ENCODE measurements at regions not wholly inside any gene's neighbourhood (a gene's known extent, or its start where the extent isn't known, plus 50 kb on each side); places are given as distances from the start of the nearest gene placed in this dataset.
"Not testable (repeated sequence)": the region's sequence is repeated elsewhere in the genome, so short reads cannot be mapped to it uniquely, and the experiment has no call there.

DNA sequence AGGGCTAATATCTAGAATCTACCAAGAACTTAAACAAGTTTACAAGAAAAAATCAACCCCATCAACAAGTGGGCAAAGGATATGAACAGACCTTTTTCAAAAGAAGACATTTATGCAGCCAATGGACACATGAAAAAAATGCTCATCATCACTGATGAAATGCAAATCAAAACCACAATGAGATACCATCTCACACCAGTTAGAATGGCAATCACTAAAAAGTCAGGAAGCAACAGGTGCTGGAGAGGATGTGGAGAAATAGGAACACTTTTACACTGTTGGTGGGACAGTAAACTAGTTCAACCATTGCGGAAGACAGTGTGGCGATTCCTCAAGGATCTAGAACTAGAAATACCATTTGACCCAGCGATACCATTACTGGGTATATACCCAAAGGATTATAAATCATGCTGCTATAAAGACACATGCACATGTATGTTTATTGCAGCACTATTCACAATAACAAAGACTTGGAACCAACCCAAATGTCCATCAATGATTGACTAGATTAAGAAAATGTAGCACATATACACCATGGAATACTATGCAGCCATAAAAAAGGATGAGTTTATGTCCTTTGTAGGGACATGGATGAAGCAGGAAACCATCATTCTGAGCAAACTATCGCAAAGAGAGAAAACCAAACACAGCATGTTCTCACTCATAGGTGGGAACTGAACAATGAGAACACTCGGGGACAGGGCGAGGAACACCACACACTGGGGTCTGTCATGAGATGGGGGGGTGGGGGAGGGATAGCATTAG is 1267.9 kb upstream of the ZEB2 start:
- TF ChIP-seq, protein P1, sequence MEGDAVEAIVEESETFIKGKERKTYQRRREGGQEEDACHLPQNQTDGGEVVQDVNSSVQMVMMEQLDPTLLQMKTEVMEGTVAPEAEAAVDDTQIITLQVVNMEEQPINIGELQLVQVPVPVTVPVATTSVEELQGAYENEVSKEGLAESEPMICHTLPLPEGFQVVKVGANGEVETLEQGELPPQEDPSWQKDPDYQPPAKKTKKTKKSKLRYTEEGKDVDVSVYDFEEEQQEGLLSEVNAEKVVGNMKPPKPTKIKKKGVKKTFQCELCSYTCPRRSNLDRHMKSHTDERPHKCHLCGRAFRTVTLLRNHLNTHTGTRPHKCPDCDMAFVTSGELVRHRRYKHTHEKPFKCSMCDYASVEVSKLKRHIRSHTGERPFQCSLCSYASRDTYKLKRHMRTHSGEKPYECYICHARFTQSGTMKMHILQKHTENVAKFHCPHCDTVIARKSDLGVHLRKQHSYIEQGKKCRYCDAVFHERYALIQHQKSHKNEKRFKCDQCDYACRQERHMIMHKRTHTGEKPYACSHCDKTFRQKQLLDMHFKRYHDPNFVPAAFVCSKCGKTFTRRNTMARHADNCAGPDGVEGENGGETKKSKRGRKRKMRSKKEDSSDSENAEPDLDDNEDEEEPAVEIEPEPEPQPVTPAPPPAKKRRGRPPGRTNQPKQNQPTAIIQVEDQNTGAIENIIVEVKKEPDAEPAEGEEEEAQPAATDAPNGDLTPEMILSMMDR (IDR thresholded peaks at IDR 0.05): not testable (repeated sequence)
- TF ChIP-seq POLR2A, EP300 (IDR thresholded peaks at IDR 0.05): not testable (repeated sequence)
